GM23248 (cell line): ENCODE measurements at regions not wholly inside any gene's neighbourhood (a gene's known extent, or its start where the extent isn't known, plus 50 kb on each side); places are given as distances from the start of the nearest gene placed in this dataset.

Source experiments
- DNase-seq: peaks from one replicate; pipeline ENCODE4 v3.0.0-alpha.2; 2015
- H2AFZ ChIP-seq: fragments of 200-600 bp; sonication (generic); 2 replicates; pipeline ENCODE4 v1.6.1; 2016; ENCODE audit warnings: antibody characterized with exemption
- H3F3A ChIP-seq: fragments of 200-600 bp; sonication (generic); 2 replicates; pipeline ENCODE4 v1.6.1; 2016; ENCODE audit warnings: mild to moderate bottlenecking, antibody characterized with exemption, mixed run types; ENCODE audit not compliant: insufficient read depth
- H3K27ac ChIP-seq: fragments of 200-600 bp; sonication (generic); 2 replicates; pipeline ENCODE4 v1.5.1; 2016; ENCODE audit warnings: mild to moderate bottlenecking
- H3K27me3 ChIP-seq: fragments of 200-600 bp; sonication (generic); replicated peaks from 2 replicates; pipeline ENCODE4 v1.6.1; 2016; ENCODE audit warnings: mild to moderate bottlenecking; ENCODE audit not compliant: insufficient read depth
- H3K36me3 ChIP-seq: fragments of 200-600 bp; sonication (generic); 2 replicates; pipeline ENCODE4 v1.6.1; 2016; ENCODE audit warnings: low read depth, mild to moderate bottlenecking
- H3K4me1 ChIP-seq: fragments of 200-600 bp; sonication (generic); 2 replicates; pipeline ENCODE4 v1.6.1; 2016; ENCODE audit warnings: mild to moderate bottlenecking; ENCODE audit not compliant: insufficient read depth
- H3K4me2 ChIP-seq: fragments of 200-600 bp; sonication (generic); one replicate; pipeline ENCODE4 v1.6.1; 2016; ENCODE audit warnings: mild to moderate bottlenecking; ENCODE audit not compliant: unreplicated experiment
- H3K4me3 ChIP-seq: fragments of 200-600 bp; sonication (generic); 2 replicates; pipeline ENCODE4 v1.5.1; 2016; ENCODE audit warnings: mild to moderate bottlenecking
- H3K79me2 ChIP-seq: fragments of 200-600 bp; sonication (generic); 2 replicates; pipeline ENCODE4 v1.6.1; 2016; ENCODE audit warnings: mild to moderate bottlenecking; ENCODE audit not compliant: insufficient read depth
- H3K9ac ChIP-seq: fragments of 200-600 bp; sonication (generic); 2 replicates; pipeline ENCODE4 v1.6.1; 2016; ENCODE audit warnings: mild to moderate bottlenecking
- H3K9me2 ChIP-seq: fragments of 200-600 bp; sonication (generic); 2 replicates; pipeline ENCODE4 v1.6.1; 2016; ENCODE audit warnings: mixed run types, mild to moderate bottlenecking, moderate library complexity; ENCODE audit not compliant: insufficient read depth
- H3K9me3 ChIP-seq: fragments of 200-600 bp; sonication (generic); one replicate; pipeline ENCODE4 v1.6.1; 2017; ENCODE audit warnings: low read depth
- H4K20me1 ChIP-seq: fragments of 200-600 bp; sonication (generic); 2 replicates; pipeline ENCODE4 v1.6.0; 2016; ENCODE audit not compliant: insufficient read depth
- EZH2 ChIP-seq: fragments of 200-600 bp; sonication (generic); IDR thresholded peaks from 2 replicates; pipeline ENCODE4 v1.6.1; 2018; ENCODE audit warnings: antibody characterized with exemption, mild to moderate bottlenecking; ENCODE audit not compliant: insufficient read depth, poor library complexity, severe bottlenecking
- EZH2phosphoT487 ChIP-seq: fragments of 200-600 bp; sonication (generic); IDR thresholded peaks from 2 replicates; pipeline ENCODE4 v1.6.1; 2018; ENCODE audit warnings: antibody characterized with exemption, moderate library complexity, mild to moderate bottlenecking, low read depth; ENCODE audit not compliant: insufficient read depth
- WGBS, 2 experiments: methylation state at CpG; one replicate each; pipeline ENCODE4 v1.1.6; 2015 to 2017; ENCODE audit warnings: low lambda C conversion rate in 2 of 2, low coverage in 1 of 2; ENCODE audit errors: missing lambda C conversion rate in 2 of 2; 5-methylcytosine and 5-hydroxymethylcytosine counted together
- in situ Hi-C: fragments of 300-500 bp; cut with MboI; formaldehyde crosslinking; loops from 2 replicates; pipeline ENCODE4 v1.15.0; 2020

GRCh38 chr6:115271434-115271833, 789.3 kb downstream of the FRK start:
- TF ChIP-seq EZH2phosphoT487 = no peak
- no peak for TF ChIP-seq EZH2
- no peak overlapping the region for H3K4me3 ChIP-seq
- no peaks in the 10 kb centered on the region for H3F3A ChIP-seq
- H2AFZ ChIP-seq = no peak overlapping the region
- WGBS, 2 experiments = 4 to 8% methylated on average over 5 of the region's 5 CpGs
- DNase-seq = no peak
- no peaks in the 10 kb centered on the region for H4K20me1 ChIP-seq
- no peak overlapping the region for H3K27ac ChIP-seq
- no peaks in the 10 kb centered on the region for H3K9me2 ChIP-seq
- H3K4me1 ChIP-seq = no peaks in the 10 kb centered on the region
- no peaks in the 10 kb centered on the region for H3K79me2 ChIP-seq
- no peaks in the 10 kb centered on the region for H3K9me3 ChIP-seq
- no peak overlapping the region for H3K4me2 ChIP-seq
- in situ Hi-C loops = no loop called here
- no peaks in the 10 kb centered on the region for H3K36me3 ChIP-seq
- H3K9ac ChIP-seq = no peak overlapping the region
- no peaks in the 10 kb centered on the region for H3K27me3 ChIP-seq

DNA sequence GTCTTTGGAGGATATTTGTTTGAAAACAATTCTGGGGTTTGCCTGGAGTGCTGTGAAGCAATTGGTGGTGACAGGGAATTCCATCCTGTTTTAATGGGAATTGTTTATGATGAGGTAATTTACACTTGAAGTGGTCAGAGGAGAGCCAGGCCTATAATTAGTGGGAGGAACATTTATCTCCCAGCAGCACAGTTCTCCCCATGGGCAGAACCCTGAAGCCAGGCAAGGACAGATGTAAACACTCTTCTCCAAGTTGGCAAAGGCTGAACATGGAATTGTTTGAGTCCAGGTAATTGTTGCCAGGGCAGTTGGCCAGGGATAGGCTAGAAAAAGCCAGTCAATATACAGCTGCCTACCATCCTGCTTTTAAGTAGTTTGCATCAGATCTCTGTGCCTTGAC, 789.7 kb downstream of the FRK start:
- Histone ChIP-seq H3K27me3 (no peaks in the 10 kb centered on the region), H3K9ac (no peak overlapping the region), H3K9me3 (no peaks in the 10 kb centered on the region), H4K20me1 (no peaks in the 10 kb centered on the region), H3K9me2 (no peaks in the 10 kb centered on the region), H3K4me2 (no peak overlapping the region), H3K4me3 (no peak overlapping the region), H3F3A (no peaks in the 10 kb centered on the region), H3K79me2 (no peaks in the 10 kb centered on the region), H2AFZ (no peak overlapping the region), H3K4me1 (no peaks in the 10 kb centered on the region), H3K36me3 (no peaks in the 10 kb centered on the region), H3K27ac (no peak overlapping the region)
- in situ Hi-C loops = no loop called here
- DNase-seq = no peak
- TF ChIP-seq EZH2phosphoT487 (no peak), EZH2 (no peak)

DNA sequence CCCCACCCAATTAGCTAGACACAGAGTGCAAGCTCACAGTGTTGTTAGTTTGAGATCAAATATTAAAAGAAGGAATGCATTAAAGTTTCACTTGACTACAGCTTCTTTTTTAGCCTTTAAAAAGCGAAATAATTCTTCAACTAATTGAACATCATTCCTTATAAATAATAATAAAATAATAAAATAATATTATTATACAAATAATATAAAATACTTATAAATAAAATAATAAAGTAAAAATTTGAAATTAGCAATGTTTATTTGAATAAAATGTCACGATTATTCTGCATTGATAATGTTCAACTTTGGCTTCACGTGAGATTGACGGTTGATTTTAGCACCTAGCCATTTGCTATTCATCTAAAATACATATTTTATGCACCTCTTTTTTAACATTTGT, 819.3 kb downstream of the FRK start:
- no peaks in the 10 kb centered on the region for H3K27me3 ChIP-seq
- no peak overlapping the region for H3K4me3 ChIP-seq
- in situ Hi-C loops = no loop called here
- no peaks in the 10 kb centered on the region for H3K36me3 ChIP-seq
- TF ChIP-seq EZH2 (no peak), EZH2phosphoT487 (no peak)
- H3K27ac ChIP-seq = no peak overlapping the region
- 29 to 38% methylated on average over 4 of the region's 4 CpGs for WGBS, 2 experiments
- H2AFZ ChIP-seq = no peak overlapping the region
- H3K9me2 ChIP-seq = no peaks in the 10 kb centered on the region
- H3F3A ChIP-seq = no peaks in the 10 kb centered on the region
- H3K9me3 ChIP-seq = no peaks in the 10 kb centered on the region
- H3K4me2 ChIP-seq = no peak overlapping the region
- H3K79me2 ChIP-seq = no peaks in the 10 kb centered on the region
- H4K20me1 ChIP-seq = no peaks in the 10 kb centered on the region
- no peaks in the 10 kb centered on the region for H3K4me1 ChIP-seq
- no peak for DNase-seq
- no peak overlapping the region for H3K9ac ChIP-seq

- H2AFZ ChIP-seq = no peak overlapping the region
- H3K27me3 ChIP-seq = no peaks in the 10 kb centered on the region
- no peak for TF ChIP-seq EZH2
- no peak for TF ChIP-seq EZH2phosphoT487
- no peaks in the 10 kb centered on the region for H3K79me2 ChIP-seq
- H3K4me2 ChIP-seq = no peak overlapping the region
- no peaks in the 10 kb centered on the region for H3K9me2 ChIP-seq
- H3K4me3 ChIP-seq = no peak overlapping the region
- DNase-seq = no peak
- no peaks in the 10 kb centered on the region for H3K36me3 ChIP-seq
- no peaks in the 10 kb centered on the region for H3K4me1 ChIP-seq
- no peaks in the 10 kb centered on the region for H4K20me1 ChIP-seq
- no peaks in the 10 kb centered on the region for H3F3A ChIP-seq
- no peak overlapping the region for H3K9ac ChIP-seq
- no peaks in the 10 kb centered on the region for H3K9me3 ChIP-seq
- in situ Hi-C loops = no loop called here
- 19 to 33% methylated on average over 1 of the region's 1 CpG for WGBS, 2 experiments
- no peak overlapping the region for H3K27ac ChIP-seq
Measured at GRCh38 chr6:115221198-115221597, 839.5 kb downstream of the FRK start.

GRCh38 chr6:115220551-115221159, 840.0 kb downstream of the FRK start:
- H3K9me3 ChIP-seq = no peaks in the 10 kb centered on the region
- in situ Hi-C loops = no loop called here
- DNase-seq = no peak

More at GRCh38 chr6:115220551-115221159, 840.0 kb downstream of the FRK start:
- H3K4me3 ChIP-seq = no peak overlapping the region
- no peaks in the 10 kb centered on the region for H3F3A ChIP-seq
- no peaks in the 10 kb centered on the region for H3K79me2 ChIP-seq
- no peaks in the 10 kb centered on the region for H3K36me3 ChIP-seq
- H3K27me3 ChIP-seq = no peaks in the 10 kb centered on the region
- no peak overlapping the region for H2AFZ ChIP-seq
- no peaks in the 10 kb centered on the region for H3K9me2 ChIP-seq
- no peak for TF ChIP-seq EZH2phosphoT487
- TF ChIP-seq EZH2 = no peak
- H3K27ac ChIP-seq = no peak overlapping the region
- H3K4me1 ChIP-seq = no peaks in the 10 kb centered on the region
- H3K4me2 ChIP-seq = no peak overlapping the region
- H3K9ac ChIP-seq = no peak overlapping the region
- H4K20me1 ChIP-seq = no peaks in the 10 kb centered on the region
